Panc1 (cell line): ENCODE measurements at regions not wholly inside any gene's neighbourhood (a gene's known extent, or its start where the extent isn't known, plus 50 kb on each side); places are given as distances from the start of the nearest gene placed in this dataset.

Experiments
- ATAC-seq: fragments of 200-7000 bp; cut with Tn5 transposase; 2 replicates; pipeline ENCODE4 v1.9.1; 2020; ENCODE audit warnings: mild to moderate bottlenecking, moderate library complexity
- BruUV-seq: library from RNA; stranded (reverse); fragments of 400-500 nt; replicated peaks from 2 replicates; lab custom pipeline; 2021; lab: Mats Ljungman, UMichigan
- CTCF ChIA-PET: fragments of 300-600 bp; sonication (Branson Sonifier 250); formaldehyde crosslinking; loops from one replicate; lab custom pipeline; 2022; ENCODE audit warnings: antibody characterized with exemption; lab: Charles Lee
- POLR2A ChIA-PET: fragments of 300-600 bp; sonication (Branson Sonifier 250); formaldehyde crosslinking; loops from one replicate; lab custom pipeline; 2022; ENCODE audit warnings: antibody characterized with exemption; lab: Charles Lee
- DNase-seq: peaks from one replicate; pipeline ENCODE4 v3.0.0-alpha.2; 2010; ENCODE audit warnings: low read depth, low spot score
- H3K27ac ChIP-seq: 2 replicates; pipeline ENCODE4 v1.5.1; 2011; ENCODE audit warnings: mild to moderate bottlenecking, low read length, inconsistent platforms
- H3K27me3 ChIP-seq: fragments of 200-500 bp; sonication (Bioruptor generic); 2 replicates; pipeline ENCODE4 v1.6.0; 2014; ENCODE audit warnings: low read length, inconsistent platforms; ENCODE audit not compliant: control insufficient read depth, insufficient read depth
- H3K36me3 ChIP-seq: fragments of 200-500 bp; sonication (Bioruptor generic); 2 replicates; pipeline ENCODE4 v1.5.1; 2014; ENCODE audit warnings: inconsistent platforms, mild to moderate bottlenecking, low read length, moderate library complexity; ENCODE audit not compliant: control insufficient read depth, insufficient read depth
- H3K4me1 ChIP-seq: 2 replicates; pipeline ENCODE4 v1.5.1; 2011; ENCODE audit warnings: inconsistent platforms, mild to moderate bottlenecking, low read length, moderate library complexity; ENCODE audit not compliant: control insufficient read depth, insufficient read depth
- H3K4me3 ChIP-seq, 2 experiments: 2 replicates each; pipeline ENCODE4 v1.5.1; 2011 to 2012; ENCODE audit warnings: low read depth in 2 of 2, low read length in 2 of 2, mild to moderate bottlenecking in 2 of 2, inconsistent platforms in 1 of 2, moderate library complexity in 1 of 2
- H3K9me3 ChIP-seq: fragments of 200-500 bp; sonication (Bioruptor generic); 2 replicates; pipeline ENCODE4 v1.5.1; 2014; ENCODE audit warnings: low read depth, mild to moderate bottlenecking, inconsistent platforms, low read length, moderate library complexity; ENCODE audit not compliant: control insufficient read depth, insufficient read depth
- POLR2AphosphoS5 ChIP-seq: IDR thresholded peaks from 2 replicates; pipeline ENCODE4 v1.6.1; 2012; ENCODE audit warnings: mild to moderate bottlenecking, low read depth, low read length, moderate library complexity
- SIN3A ChIP-seq: IDR thresholded peaks from 2 replicates; pipeline ENCODE4 v1.6.1; 2012; ENCODE audit warnings: low read depth, mild to moderate bottlenecking, low read length, moderate library complexity, borderline replicate concordance; ENCODE audit not compliant: insufficient read depth
- TCF7L2 ChIP-seq: IDR thresholded peaks from 2 replicates; pipeline ENCODE4 v1.6.1; 2011; ENCODE audit warnings: mild to moderate bottlenecking, low read depth, low read length, inconsistent platforms
- in situ Hi-C: cut with HindIII; loops from 2 replicates; pipeline ENCODE4 v1.10.0; 2016; ENCODE audit warnings: low sequenced_read_pairs, low pct_unique_long_range_greater_than_20kb
- intact Hi-C: fragments of 100-400 bp; cut with micrococcal nuclease; formaldehyde crosslinking; loops from one replicate; pipeline ENCODE4 v1.10.0; 2022; ENCODE audit not compliant: unreplicated experiment
- TF ChIP-seq, protein P1 (sequence below): fragments of 450-650 bp; IDR thresholded peaks from 2 replicates; pipeline ENCODE4 v1.5.1; 2017; ENCODE audit warnings: mild to moderate bottlenecking
- TF ChIP-seq, protein P2 (sequence below), 2 experiments: IDR thresholded peaks; 2 replicates each; pipeline ENCODE4 v1.6.1; 2011 to 2012; ENCODE audit warnings: low read depth in 2 of 2, control low read depth in 1 of 2, low read length in 1 of 2, mild to moderate bottlenecking in 1 of 2, moderate library complexity in 1 of 2; ENCODE audit not compliant: insufficient read depth in 1 of 2

- POLR2A ChIA-PET: no interaction called here
These were observed 199.4 kb upstream of the SLC24A2 start for GRCh38 chr9:19988281-19988680.

DNA sequence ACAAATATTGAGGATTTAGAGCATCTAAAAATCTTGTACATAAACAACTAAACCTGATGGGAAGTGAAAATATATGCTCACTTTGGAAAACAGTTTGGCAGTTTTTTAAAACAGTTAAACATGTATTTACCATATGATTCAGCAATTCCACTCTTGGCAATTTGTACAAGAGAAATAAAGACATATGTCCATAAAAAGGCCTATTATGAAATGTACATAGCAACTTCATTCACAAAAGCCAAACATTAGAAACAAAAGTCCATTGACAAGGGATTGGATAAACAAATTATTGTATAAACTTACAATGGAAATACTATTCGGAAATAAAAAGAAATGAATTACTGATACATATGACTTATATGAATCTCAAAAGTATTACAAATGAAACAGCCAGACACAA lies 196.2 kb upstream of the SLC24A2 start:
- H3K4me1 ChIP-seq: no peaks in the 10 kb centered on the region
- no peaks in the 10 kb centered on the region for H3K27me3 ChIP-seq
- in situ Hi-C loops: no loop called here
- no peaks in the 10 kb centered on the region for H3K9me3 ChIP-seq
- DNase-seq (no peak), ATAC-seq (no peak)
- intact Hi-C loops: no loop called here
- POLR2A ChIA-PET: no interaction called here
- no peak overlapping the region for H3K4me3 ChIP-seq
- TF ChIP-seq, protein P1, sequence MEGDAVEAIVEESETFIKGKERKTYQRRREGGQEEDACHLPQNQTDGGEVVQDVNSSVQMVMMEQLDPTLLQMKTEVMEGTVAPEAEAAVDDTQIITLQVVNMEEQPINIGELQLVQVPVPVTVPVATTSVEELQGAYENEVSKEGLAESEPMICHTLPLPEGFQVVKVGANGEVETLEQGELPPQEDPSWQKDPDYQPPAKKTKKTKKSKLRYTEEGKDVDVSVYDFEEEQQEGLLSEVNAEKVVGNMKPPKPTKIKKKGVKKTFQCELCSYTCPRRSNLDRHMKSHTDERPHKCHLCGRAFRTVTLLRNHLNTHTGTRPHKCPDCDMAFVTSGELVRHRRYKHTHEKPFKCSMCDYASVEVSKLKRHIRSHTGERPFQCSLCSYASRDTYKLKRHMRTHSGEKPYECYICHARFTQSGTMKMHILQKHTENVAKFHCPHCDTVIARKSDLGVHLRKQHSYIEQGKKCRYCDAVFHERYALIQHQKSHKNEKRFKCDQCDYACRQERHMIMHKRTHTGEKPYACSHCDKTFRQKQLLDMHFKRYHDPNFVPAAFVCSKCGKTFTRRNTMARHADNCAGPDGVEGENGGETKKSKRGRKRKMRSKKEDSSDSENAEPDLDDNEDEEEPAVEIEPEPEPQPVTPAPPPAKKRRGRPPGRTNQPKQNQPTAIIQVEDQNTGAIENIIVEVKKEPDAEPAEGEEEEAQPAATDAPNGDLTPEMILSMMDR: no peak
- TF ChIP-seq, protein P2, sequence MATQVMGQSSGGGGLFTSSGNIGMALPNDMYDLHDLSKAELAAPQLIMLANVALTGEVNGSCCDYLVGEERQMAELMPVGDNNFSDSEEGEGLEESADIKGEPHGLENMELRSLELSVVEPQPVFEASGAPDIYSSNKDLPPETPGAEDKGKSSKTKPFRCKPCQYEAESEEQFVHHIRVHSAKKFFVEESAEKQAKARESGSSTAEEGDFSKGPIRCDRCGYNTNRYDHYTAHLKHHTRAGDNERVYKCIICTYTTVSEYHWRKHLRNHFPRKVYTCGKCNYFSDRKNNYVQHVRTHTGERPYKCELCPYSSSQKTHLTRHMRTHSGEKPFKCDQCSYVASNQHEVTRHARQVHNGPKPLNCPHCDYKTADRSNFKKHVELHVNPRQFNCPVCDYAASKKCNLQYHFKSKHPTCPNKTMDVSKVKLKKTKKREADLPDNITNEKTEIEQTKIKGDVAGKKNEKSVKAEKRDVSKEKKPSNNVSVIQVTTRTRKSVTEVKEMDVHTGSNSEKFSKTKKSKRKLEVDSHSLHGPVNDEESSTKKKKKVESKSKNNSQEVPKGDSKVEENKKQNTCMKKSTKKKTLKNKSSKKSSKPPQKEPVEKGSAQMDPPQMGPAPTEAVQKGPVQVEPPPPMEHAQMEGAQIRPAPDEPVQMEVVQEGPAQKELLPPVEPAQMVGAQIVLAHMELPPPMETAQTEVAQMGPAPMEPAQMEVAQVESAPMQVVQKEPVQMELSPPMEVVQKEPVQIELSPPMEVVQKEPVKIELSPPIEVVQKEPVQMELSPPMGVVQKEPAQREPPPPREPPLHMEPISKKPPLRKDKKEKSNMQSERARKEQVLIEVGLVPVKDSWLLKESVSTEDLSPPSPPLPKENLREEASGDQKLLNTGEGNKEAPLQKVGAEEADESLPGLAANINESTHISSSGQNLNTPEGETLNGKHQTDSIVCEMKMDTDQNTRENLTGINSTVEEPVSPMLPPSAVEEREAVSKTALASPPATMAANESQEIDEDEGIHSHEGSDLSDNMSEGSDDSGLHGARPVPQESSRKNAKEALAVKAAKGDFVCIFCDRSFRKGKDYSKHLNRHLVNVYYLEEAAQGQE (IDR thresholded peaks at IDR 0.05; ENCODE audit: insufficient read depth in 1 of 2, low read depth in 2 of 2, low read length in 1 of 2): no peak
- TF ChIP-seq POLR2AphosphoS5 (no peak), TCF7L2 (no peak), SIN3A (no peak)
- no peak overlapping the region for H3K27ac ChIP-seq
- H3K36me3 ChIP-seq: no peaks in the 10 kb centered on the region
- CTCF ChIA-PET: no interaction called here
- no TSS peak for BruUV-seq

More at GRCh38 chr9:19988281-19988680, 199.4 kb upstream of the SLC24A2 start:
- Histone ChIP-seq H3K27ac (no peak overlapping the region), H3K36me3 (no peaks in the 10 kb centered on the region), H3K4me3 (no peak overlapping the region), H3K4me1 (no peaks in the 10 kb centered on the region), H3K9me3 (no peaks in the 10 kb centered on the region), H3K27me3 (no peaks in the 10 kb centered on the region)
- intact Hi-C loops: no loop called here
- BruUV-seq: no TSS peak
- no peak for DNase-seq
- no peak for ATAC-seq
- TF ChIP-seq SIN3A (no peak), POLR2AphosphoS5 (no peak), TCF7L2 (no peak)
- TF ChIP-seq, protein P1: no peak
- TF ChIP-seq, protein P2 (IDR thresholded peaks at IDR 0.05; ENCODE audit: insufficient read depth in 1 of 2, low read depth in 2 of 2, low read length in 1 of 2): no peak
- in situ Hi-C loops: no loop called here
- CTCF ChIA-PET: interaction anchor here (0.6 kb wide), 1 partner anchor 45 kb away, joined by 3 read pairs; no protein-coding TSS in a partner anchor
